DOHH2 (cell line): ENCODE measurements at regions not wholly inside any gene's neighbourhood (a gene's known extent, or its start where the extent isn't known, plus 50 kb on each side); places are given as distances from the start of the nearest gene placed in this dataset.

Experiments
- EZH2phosphoT487 ChIP-seq: fragments of 200-600 bp; sonication (generic); IDR thresholded peaks from 2 replicates; pipeline ENCODE4 v1.6.1; 2017; ENCODE audit warnings: borderline replicate concordance, mild to moderate bottlenecking, antibody characterized with exemption, low read length, moderate library complexity, mixed read lengths
- TF ChIP-seq, protein P1 (sequence below): fragments of 200-600 bp; sonication (generic); IDR thresholded peaks from one replicate; pipeline ENCODE4 v1.5.1; 2014; ENCODE audit warnings: antibody characterized with exemption, mild to moderate bottlenecking, low read depth, low read length; ENCODE audit not compliant: poor library complexity, severe bottlenecking

DNA sequence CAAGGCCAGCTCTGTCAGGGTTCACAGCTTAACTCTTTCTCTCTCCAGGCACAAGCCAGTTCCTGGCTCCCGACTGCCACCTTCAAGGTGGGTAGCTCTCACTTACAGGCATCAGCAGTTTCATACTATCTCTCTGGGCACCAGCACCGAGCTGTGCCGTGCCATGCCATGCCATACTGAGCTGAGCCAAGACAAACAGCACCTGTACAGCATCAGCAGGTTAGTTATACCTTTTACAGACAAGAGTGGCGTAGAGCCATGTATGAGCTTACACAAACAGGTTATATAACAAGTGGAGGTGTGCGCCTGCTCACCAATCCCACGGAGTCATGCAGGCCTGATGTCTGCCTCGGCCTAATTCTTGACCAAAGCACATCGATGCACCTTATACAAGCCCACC, 1098.7 kb downstream of the AACS start:
- TF ChIP-seq, protein P1, sequence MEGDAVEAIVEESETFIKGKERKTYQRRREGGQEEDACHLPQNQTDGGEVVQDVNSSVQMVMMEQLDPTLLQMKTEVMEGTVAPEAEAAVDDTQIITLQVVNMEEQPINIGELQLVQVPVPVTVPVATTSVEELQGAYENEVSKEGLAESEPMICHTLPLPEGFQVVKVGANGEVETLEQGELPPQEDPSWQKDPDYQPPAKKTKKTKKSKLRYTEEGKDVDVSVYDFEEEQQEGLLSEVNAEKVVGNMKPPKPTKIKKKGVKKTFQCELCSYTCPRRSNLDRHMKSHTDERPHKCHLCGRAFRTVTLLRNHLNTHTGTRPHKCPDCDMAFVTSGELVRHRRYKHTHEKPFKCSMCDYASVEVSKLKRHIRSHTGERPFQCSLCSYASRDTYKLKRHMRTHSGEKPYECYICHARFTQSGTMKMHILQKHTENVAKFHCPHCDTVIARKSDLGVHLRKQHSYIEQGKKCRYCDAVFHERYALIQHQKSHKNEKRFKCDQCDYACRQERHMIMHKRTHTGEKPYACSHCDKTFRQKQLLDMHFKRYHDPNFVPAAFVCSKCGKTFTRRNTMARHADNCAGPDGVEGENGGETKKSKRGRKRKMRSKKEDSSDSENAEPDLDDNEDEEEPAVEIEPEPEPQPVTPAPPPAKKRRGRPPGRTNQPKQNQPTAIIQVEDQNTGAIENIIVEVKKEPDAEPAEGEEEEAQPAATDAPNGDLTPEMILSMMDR: no peak
- TF ChIP-seq EZH2phosphoT487: no peak
